ENCODE measurements at regions not wholly inside any gene's neighbourhood (a gene's known extent, or its start where the extent isn't known, plus 50 kb on each side); places are given as distances from the start of the nearest gene placed in this dataset.

- H3K27ac ChIP-seq (ENCODE audit: low read depth, low read length) = no peak overlapping the region
- H3K9ac ChIP-seq (ENCODE audit: low read length in 5 of 5) = no peak overlapping the region
- H3K4me3 ChIP-seq (ENCODE audit: low read depth in 1 of 5, low read length in 5 of 5) = no peak overlapping the region
- H3K4me1 ChIP-seq (ENCODE audit: control insufficient read depth in 5 of 5, insufficient read depth in 5 of 5, low read length in 5 of 5) = no peaks in the 10 kb centered on the region
- H3K27me3 ChIP-seq (ENCODE audit: control insufficient read depth in 5 of 5, insufficient read depth in 4 of 5, low read length in 5 of 5) = peaks cover 0 to 20% (median 14%) of the 10 kb centered on the region in 5 donors
- H3K36me3 ChIP-seq (ENCODE audit: control insufficient read depth in 5 of 5, insufficient read depth in 5 of 5, low read length in 5 of 5) = no peaks in the 10 kb centered on the region
- H3K9me3 ChIP-seq (ENCODE audit: control insufficient read depth in 5 of 5, low read length in 5 of 5) = peaks cover 6 to 11% (median 7%) of the 10 kb centered on the region in 5 donors
Observed at GRCh38 chr10:3016016-3016415, 51.3 kb upstream of the PFKP start.

- no peak overlapping the region for H3K27ac ChIP-seq (ENCODE audit: low read depth, low read length)
- H3K36me3 ChIP-seq (ENCODE audit: control insufficient read depth in 5 of 5, insufficient read depth in 5 of 5, low read length in 5 of 5) = no peaks in the 10 kb centered on the region
- H3K27me3 ChIP-seq (ENCODE audit: control insufficient read depth in 5 of 5, insufficient read depth in 4 of 5, low read length in 5 of 5) = peaks cover 0 to 22% (median 18%) of the 10 kb centered on the region in 5 donors
- H3K9me3 ChIP-seq (ENCODE audit: control insufficient read depth in 5 of 5, low read length in 5 of 5) = peaks cover 6 to 11% (median 7%) of the 10 kb centered on the region in 5 donors
- no peak overlapping the region for H3K9ac ChIP-seq (ENCODE audit: low read length in 5 of 5)
- H3K4me3 ChIP-seq (ENCODE audit: low read depth in 1 of 5, low read length in 5 of 5) = no peak overlapping the region
- no peaks in the 10 kb centered on the region for H3K4me1 ChIP-seq (ENCODE audit: control insufficient read depth in 5 of 5, insufficient read depth in 5 of 5, low read length in 5 of 5)
Observed at GRCh38 chr10:3014968-3015367, 52.4 kb upstream of the PFKP start.

DNA sequence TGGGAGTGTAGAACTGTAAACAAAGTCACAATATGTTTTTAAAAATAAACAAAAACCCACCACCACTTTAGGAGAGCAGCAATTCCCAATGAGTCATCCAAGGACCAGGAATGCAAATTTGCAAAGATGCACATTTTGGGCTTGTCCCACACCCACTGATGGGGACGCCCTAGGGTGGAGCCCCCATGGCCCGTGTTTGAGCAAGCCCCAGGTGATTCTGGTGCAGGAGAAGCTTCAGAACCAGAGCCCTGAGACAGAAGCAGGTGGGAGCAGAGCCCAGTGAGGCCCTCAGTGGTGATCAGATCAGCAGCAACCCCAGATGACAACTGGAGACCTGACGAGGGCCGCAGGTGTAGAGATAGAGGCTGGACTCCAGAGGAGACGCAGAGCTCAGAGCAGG is 55.1 kb upstream of the PFKP start:
- Histone ChIP-seq H3K9me3 (ENCODE audit: control insufficient read depth in 5 of 5, low read length in 5 of 5) (peaks cover 6 to 11% (median 7%) of the 10 kb centered on the region in 5 donors), H3K27ac (ENCODE audit: low read depth, low read length) (no peak overlapping the region), H3K4me1 (ENCODE audit: control insufficient read depth in 5 of 5, insufficient read depth in 5 of 5, low read length in 5 of 5) (peaks cover 0 to 7% (median 0%) of the 10 kb centered on the region in 5 donors), H3K9ac (ENCODE audit: low read length in 5 of 5) (no peak overlapping the region), H3K36me3 (ENCODE audit: control insufficient read depth in 5 of 5, insufficient read depth in 5 of 5, low read length in 5 of 5) (no peaks in the 10 kb centered on the region), H3K4me3 (ENCODE audit: low read depth in 1 of 5, low read length in 5 of 5) (no peak overlapping the region), H3K27me3 (ENCODE audit: control insufficient read depth in 5 of 5, insufficient read depth in 4 of 5, low read length in 5 of 5) (peaks cover 0 to 24% (median 22%) of the 10 kb centered on the region in 5 donors)

GRCh38 chr10:3010816-3011460 is 56.4 kb upstream of the PFKP start:
- peaks cover 6 to 11% (median 7%) of the 10 kb centered on the region in 5 donors for H3K9me3 ChIP-seq (ENCODE audit: control insufficient read depth in 5 of 5, low read length in 5 of 5)
- no peak overlapping the region for H3K27ac ChIP-seq (ENCODE audit: low read depth, low read length)
- no peaks in the 10 kb centered on the region for H3K36me3 ChIP-seq (ENCODE audit: control insufficient read depth in 5 of 5, insufficient read depth in 5 of 5, low read length in 5 of 5)
- H3K9ac ChIP-seq (ENCODE audit: low read length in 5 of 5) = no peak overlapping the region
- peaks cover 0 to 7% (median 0%) of the 10 kb centered on the region in 5 donors for H3K4me1 ChIP-seq (ENCODE audit: control insufficient read depth in 5 of 5, insufficient read depth in 5 of 5, low read length in 5 of 5)
- peaks cover 0 to 25% (median 22%) of the 10 kb centered on the region in 5 donors for H3K27me3 ChIP-seq (ENCODE audit: control insufficient read depth in 5 of 5, insufficient read depth in 4 of 5, low read length in 5 of 5)
- H3K4me3 ChIP-seq (ENCODE audit: low read depth in 1 of 5, low read length in 5 of 5) = no peak overlapping the region

DNA sequence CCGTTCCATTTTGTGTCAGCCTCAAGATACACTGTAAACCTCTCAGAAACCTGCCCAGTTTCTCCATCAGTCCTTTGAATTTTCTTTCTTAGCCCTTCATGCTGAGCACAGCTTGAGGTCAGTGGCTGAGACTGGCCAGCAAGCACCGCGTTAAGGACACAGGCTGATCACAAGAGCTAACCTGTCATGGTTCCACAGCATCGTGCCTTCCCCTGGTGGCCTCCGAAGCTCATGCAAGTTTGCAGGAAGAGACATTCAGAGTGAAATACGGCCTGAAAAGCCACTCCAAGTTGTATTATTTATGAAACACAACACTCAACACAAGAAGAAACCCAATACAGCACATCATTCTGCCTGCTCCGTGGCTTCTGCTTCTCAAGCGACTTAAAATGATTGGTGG is 57.0 kb upstream of the PFKP start:
- Histone ChIP-seq H3K4me1 (ENCODE audit: control insufficient read depth in 5 of 5, insufficient read depth in 5 of 5, low read length in 5 of 5) (peaks cover 0 to 7% (median 0%) of the 10 kb centered on the region in 5 donors), H3K4me3 (ENCODE audit: low read depth in 1 of 5, low read length in 5 of 5) (no peak overlapping the region), H3K9ac (ENCODE audit: low read length in 5 of 5) (no peak overlapping the region), H3K36me3 (ENCODE audit: control insufficient read depth in 5 of 5, insufficient read depth in 5 of 5, low read length in 5 of 5) (no peaks in the 10 kb centered on the region), H3K27ac (ENCODE audit: low read depth, low read length) (no peak overlapping the region), H3K27me3 (ENCODE audit: control insufficient read depth in 5 of 5, insufficient read depth in 4 of 5, low read length in 5 of 5) (peaks cover 0 to 25% (median 22%) of the 10 kb centered on the region in 5 donors), H3K9me3 (ENCODE audit: control insufficient read depth in 5 of 5, low read length in 5 of 5) (peaks cover 6 to 11% (median 7%) of the 10 kb centered on the region in 5 donors)

DNA sequence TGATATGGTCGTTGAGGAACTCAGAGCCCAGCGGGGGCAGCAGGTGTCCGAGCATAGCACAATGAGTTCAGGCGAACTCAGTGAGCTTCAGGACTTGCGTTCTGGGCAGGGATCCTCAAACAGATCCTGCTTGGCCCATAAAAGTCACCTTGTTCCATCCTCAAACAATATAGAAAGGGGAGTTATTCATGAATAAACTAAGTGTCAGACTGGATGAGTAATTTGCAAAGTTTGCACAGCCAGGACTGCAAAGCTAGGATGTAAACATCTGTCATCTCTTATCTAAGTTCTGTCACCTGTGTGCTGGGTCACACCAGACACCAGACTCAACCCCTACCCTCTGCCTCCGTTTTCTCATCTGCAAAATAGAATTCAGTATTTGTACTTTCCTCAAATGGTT is 58.0 kb upstream of the PFKP start:
- Histone ChIP-seq H3K4me1 (ENCODE audit: control insufficient read depth in 5 of 5, insufficient read depth in 5 of 5, low read length in 5 of 5) (peaks cover 0 to 7% (median 0%) of the 10 kb centered on the region in 5 donors), H3K27me3 (ENCODE audit: control insufficient read depth in 5 of 5, insufficient read depth in 4 of 5, low read length in 5 of 5) (peaks cover 0 to 24% (median 19%) of the 10 kb centered on the region in 5 donors), H3K4me3 (ENCODE audit: low read depth in 1 of 5, low read length in 5 of 5) (no peak overlapping the region), H3K36me3 (ENCODE audit: control insufficient read depth in 5 of 5, insufficient read depth in 5 of 5, low read length in 5 of 5) (no peaks in the 10 kb centered on the region), H3K9me3 (ENCODE audit: control insufficient read depth in 5 of 5, low read length in 5 of 5) (peaks cover 6 to 11% (median 7%) of the 10 kb centered on the region in 5 donors), H3K9ac (ENCODE audit: low read length in 5 of 5) (no peak overlapping the region), H3K27ac (ENCODE audit: low read depth, low read length) (no peak overlapping the region)

DNA sequence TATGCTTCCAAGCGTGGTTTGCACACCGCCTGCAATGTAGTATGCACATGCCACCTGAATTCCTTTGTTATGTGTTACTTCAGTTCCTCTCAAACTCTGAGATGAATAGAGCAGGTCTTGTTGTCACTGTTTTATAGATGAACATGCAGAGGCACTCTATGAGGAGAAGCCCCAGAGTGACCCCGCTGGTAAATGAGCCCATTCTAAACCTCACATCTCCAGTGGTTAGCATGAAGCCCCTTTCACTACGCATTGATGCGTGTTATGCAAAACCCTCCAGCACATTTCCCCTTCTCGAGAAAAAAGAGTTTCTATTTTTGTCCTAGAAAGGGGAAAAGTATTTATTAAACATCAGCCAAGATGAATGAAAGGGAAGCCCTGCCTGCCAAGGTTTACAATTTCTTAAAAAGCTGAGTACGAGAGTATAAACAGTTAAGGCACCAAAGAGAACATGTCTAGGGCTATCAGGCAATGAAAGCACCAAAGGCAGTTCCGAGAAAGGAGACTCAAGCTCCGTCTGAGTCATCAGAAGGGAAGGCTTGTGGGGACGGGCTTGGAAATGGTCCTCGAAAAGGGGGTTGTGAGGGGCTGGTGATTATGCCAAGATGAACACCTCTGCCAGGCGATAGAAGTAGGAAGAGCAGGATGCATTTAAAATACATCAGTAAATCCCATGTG is 58.7 kb upstream of the PFKP start:
- Histone ChIP-seq H3K9ac (ENCODE audit: low read length in 5 of 5) (no peak overlapping the region), H3K4me3 (ENCODE audit: low read depth in 1 of 5, low read length in 5 of 5) (no peak overlapping the region), H3K36me3 (ENCODE audit: control insufficient read depth in 5 of 5, insufficient read depth in 5 of 5, low read length in 5 of 5) (no peaks in the 10 kb centered on the region), H3K27ac (ENCODE audit: low read depth, low read length) (no peak overlapping the region), H3K4me1 (ENCODE audit: control insufficient read depth in 5 of 5, insufficient read depth in 5 of 5, low read length in 5 of 5) (peaks cover 0 to 7% (median 0%) of the 10 kb centered on the region in 5 donors), H3K9me3 (ENCODE audit: control insufficient read depth in 5 of 5, low read length in 5 of 5) (peaks cover 6 to 11% (median 7%) of the 10 kb centered on the region in 5 donors), H3K27me3 (ENCODE audit: control insufficient read depth in 5 of 5, insufficient read depth in 4 of 5, low read length in 5 of 5) (peaks cover 0 to 24% (median 17%) of the 10 kb centered on the region in 5 donors)

- Histone ChIP-seq H3K27me3 (ENCODE audit: control insufficient read depth in 5 of 5, insufficient read depth in 4 of 5, low read length in 5 of 5) (peaks cover 0 to 16% (median 13%) of the 10 kb centered on the region in 5 donors), H3K4me3 (ENCODE audit: low read depth in 1 of 5, low read length in 5 of 5) (no peak overlapping the region), H3K9ac (ENCODE audit: low read length in 5 of 5) (no peak overlapping the region), H3K36me3 (ENCODE audit: control insufficient read depth in 5 of 5, insufficient read depth in 5 of 5, low read length in 5 of 5) (no peaks in the 10 kb centered on the region), H3K9me3 (ENCODE audit: control insufficient read depth in 5 of 5, low read length in 5 of 5) (no peaks in the 10 kb centered on the region), H3K4me1 (ENCODE audit: control insufficient read depth in 5 of 5, insufficient read depth in 5 of 5, low read length in 5 of 5) (peaks cover 0 to 7% (median 0%) of the 10 kb centered on the region in 5 donors), H3K27ac (ENCODE audit: low read depth, low read length) (no peak overlapping the region)
Observed at GRCh38 chr10:3006607-3007006, 60.7 kb upstream of the PFKP start.

- Histone ChIP-seq H3K9me3 (ENCODE audit: control insufficient read depth in 5 of 5, low read length in 5 of 5) (no peaks in the 10 kb centered on the region), H3K4me3 (ENCODE audit: low read depth in 1 of 5, low read length in 5 of 5) (no peak overlapping the region), H3K27ac (ENCODE audit: low read depth, low read length) (no peak overlapping the region), H3K36me3 (ENCODE audit: control insufficient read depth in 5 of 5, insufficient read depth in 5 of 5, low read length in 5 of 5) (no peaks in the 10 kb centered on the region), H3K9ac (ENCODE audit: low read length in 5 of 5) (no peak overlapping the region), H3K27me3 (ENCODE audit: control insufficient read depth in 5 of 5, insufficient read depth in 4 of 5, low read length in 5 of 5) (peaks cover 0 to 14% (median 12%) of the 10 kb centered on the region in 5 donors), H3K4me1 (ENCODE audit: control insufficient read depth in 5 of 5, insufficient read depth in 5 of 5, low read length in 5 of 5) (peaks cover 0 to 7% (median 0%) of the 10 kb centered on the region in 5 donors)
Observed at GRCh38 chr10:3006093-3006492, 61.3 kb upstream of the PFKP start.

DNA sequence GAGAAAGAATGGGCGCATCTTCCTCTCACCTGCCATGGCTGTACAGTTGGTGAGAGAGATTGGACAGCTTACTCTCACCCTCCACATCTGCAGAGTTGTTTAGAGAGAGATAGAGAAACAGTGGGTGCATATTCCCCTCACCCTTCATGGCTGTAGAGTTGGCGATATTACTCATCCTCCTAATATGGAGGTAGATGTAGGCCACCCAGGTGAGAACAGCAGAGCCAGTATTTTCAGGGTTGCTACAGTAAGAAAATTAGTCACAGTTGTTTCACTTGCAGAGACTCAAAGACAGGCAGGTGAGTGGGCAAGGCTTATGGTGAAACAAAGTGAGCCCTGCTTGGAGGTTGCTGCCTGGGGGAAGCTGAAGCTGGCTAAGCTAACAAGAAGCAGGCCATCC is 65.0 kb upstream of the PFKP start:
- Histone ChIP-seq H3K4me3 (ENCODE audit: low read depth in 1 of 5, low read length in 5 of 5) (no peak overlapping the region), H3K4me1 (ENCODE audit: control insufficient read depth in 5 of 5, insufficient read depth in 5 of 5, low read length in 5 of 5) (no peaks in the 10 kb centered on the region), H3K36me3 (ENCODE audit: control insufficient read depth in 5 of 5, insufficient read depth in 5 of 5, low read length in 5 of 5) (no peaks in the 10 kb centered on the region), H3K9ac (ENCODE audit: low read length in 5 of 5) (no peak overlapping the region), H3K9me3 (ENCODE audit: control insufficient read depth in 5 of 5, low read length in 5 of 5) (no peaks in the 10 kb centered on the region), H3K27me3 (ENCODE audit: control insufficient read depth in 5 of 5, insufficient read depth in 4 of 5, low read length in 5 of 5) (peaks cover 0 to 4% (median 0%) of the 10 kb centered on the region in 5 donors), H3K27ac (ENCODE audit: low read depth, low read length) (no peak overlapping the region)

Data from subcutaneous abdominal adipose tissue (tissue), 5 donors.